Stimulated activated CD4-positive, alpha-beta T cell treated with anti-CD3 and anti-CD28 coated beads, Interleukin-1b, Interleukin-23, amount 100 ng/mL, for 24 hours (primary cell): ENCODE measurements at regions not wholly inside any gene's neighbourhood (a gene's known extent, or its start where the extent isn't known, plus 50 kb on each side); places are given as distances from the start of the nearest gene placed in this dataset.
"Not testable (repeated sequence)": the region's sequence is repeated elsewhere in the genome, so short reads cannot be mapped to it uniquely, and the experiment has no call there.

Source experiments
- DNase-seq, 4 experiments: peaks; one replicate each; pipeline ENCODE4 v3.0.0-alpha.2; 2020; ENCODE audit warnings: low read depth in 4 of 4, low spot score in 1 of 4

- no peak for DNase-seq
These were observed 63.1 kb upstream of the VASH1 start for GRCh38 chr14:76698191-76698590.

DNA sequence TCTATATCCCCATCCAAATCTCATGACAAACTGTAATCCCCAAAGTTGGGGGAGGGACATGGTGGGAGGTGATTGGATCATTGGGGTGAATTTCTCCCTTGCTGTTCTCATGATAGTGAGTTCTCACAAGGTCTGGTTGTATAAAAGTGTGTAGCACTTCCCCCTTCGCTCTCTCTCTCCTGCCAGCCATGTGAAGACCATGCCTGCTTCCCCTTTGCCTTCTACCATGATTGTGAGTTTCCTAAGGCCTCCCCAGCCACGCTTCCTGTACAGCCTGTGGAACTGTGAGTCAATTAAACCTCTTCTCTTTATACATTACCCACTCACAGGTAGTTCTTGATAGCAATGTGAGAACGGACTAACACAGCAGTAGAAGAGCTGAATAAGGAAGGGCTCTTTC is 62.6 kb upstream of the VASH1 start:
- no peak for DNase-seq

GRCh38 chr14:76699209-76699938 is 61.9 kb upstream of the VASH1 start:
- DNase-seq, result no peak

- no peak for DNase-seq
These were observed 61.2 kb upstream of the VASH1 start for GRCh38 chr14:76699939-76700590.

GRCh38 chr14:76701436-76701835 is 59.8 kb upstream of the VASH1 start:
- DNase-seq, result no peak

DNA sequence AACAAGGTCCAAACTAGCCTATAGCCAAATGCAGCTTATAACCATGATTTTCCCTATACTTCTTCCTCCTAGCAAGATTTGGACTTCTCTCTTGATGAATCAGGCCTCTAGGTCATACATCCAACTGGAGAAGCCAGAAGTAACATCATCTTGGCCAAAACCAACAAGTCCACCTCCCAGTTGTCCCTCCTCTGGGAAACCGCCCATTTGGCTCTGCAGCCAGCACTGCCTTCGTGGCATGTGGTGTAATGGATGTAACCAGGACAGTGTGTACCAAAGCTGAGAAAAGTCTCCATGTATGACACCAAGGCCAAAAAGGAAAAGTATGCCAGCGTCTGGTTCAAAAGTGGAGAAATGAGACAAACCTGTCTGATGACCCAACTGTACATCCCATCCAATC is 59.3 kb upstream of the VASH1 start:
- no peak for DNase-seq

GRCh38 chr14:76705214-76705613 is 56.1 kb upstream of the VASH1 start:
- no peak for DNase-seq

GRCh38 chr14:76706207-76706606 is 55.1 kb upstream of the VASH1 start:
- DNase-seq, result not testable (repeated sequence)

- DNase-seq, result no peak
These were observed 54.5 kb upstream of the VASH1 start for GRCh38 chr14:76706811-76707210.

DNA sequence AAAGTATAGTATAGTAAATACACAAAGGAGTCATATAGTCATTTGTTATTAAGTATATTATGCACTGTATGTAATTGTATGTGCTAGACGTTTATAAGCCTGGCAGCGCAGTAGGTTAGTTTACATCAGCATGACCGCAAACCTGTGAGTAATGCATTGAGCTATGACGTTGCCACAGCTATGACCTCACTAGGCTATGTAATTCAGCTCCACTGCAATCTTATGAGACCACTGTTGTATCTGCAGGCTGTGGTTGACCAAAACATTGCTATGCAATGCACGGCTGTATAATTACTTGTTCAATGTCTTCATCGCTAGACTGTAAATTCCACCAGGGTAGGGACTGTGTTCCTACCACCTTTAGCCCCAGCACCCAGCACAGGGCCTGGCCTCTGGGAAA is 53.2 kb upstream of the VASH1 start:
- no peak for DNase-seq

DNA sequence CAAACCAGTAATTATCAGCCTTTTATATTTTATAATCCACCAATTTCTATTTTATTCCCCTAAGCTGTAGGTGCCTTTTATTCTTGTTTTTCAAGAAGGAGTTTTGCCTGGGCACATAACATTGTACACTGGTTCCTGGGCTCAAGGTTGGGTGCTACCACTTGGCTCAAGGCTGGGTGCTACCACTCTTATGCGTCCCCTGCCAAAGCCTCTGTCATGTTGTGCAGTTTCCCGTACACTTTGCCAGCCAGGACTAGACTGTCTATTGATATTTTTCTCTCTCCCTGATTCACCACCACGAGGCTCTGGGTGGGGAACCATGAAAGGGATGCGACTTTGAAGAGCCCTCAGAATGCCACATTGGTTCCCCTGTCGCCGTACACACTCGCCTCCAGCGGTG is 52.5 kb upstream of the VASH1 start:
- no peak for DNase-seq

DNA sequence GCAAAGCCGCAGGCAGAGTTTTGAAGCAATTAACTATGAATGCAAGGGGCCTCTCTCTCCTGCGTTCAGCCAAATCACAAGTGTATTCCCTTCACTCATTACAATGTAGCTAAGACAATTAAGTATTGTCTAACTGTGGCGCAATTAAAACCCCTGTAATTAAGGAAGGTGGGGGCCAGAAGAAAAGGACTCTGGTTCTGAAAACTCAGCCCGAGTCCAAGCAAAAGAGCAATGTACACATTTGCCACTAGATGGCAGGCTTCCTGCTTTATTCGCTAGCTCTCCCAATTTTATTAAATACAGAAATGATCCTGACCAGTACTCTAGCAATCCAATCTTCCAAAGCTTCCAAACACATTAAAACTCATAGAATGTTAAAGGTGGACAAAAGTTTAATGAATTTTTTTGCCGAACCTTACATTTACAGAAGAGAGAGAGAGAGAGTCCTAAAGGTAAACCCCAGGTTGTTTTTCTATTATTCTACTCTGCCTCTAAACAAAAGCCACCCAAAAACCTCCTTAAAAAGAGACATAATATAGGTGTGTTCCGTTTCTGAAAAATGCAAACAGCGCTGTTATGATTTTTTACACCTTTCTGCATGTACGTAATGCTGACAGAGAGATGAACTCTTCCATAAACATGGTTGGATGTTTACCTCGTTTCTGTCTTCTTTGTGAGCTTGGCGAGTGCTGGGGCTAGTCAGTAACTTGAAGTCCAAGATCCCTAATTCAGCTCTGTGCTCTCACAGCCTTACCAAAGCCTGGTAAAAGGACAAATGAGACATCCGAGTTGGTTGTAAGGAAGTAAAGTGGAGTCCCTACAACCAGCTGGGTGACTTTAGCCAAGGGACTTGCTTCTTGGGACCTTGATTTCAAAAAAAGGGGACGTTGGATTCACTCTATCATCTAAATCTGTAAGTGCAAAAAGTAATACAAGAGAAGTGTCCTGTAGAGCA is 50.9 kb upstream of the VASH1 start:
- peak in 1 of 4 experiments; percentile 1 for DNase-seq
